ENCODE measurements at regions not wholly inside any gene's neighbourhood (a gene's known extent, or its start where the extent isn't known, plus 50 kb on each side); places are given as distances from the start of the nearest gene placed in this dataset.

DNA sequence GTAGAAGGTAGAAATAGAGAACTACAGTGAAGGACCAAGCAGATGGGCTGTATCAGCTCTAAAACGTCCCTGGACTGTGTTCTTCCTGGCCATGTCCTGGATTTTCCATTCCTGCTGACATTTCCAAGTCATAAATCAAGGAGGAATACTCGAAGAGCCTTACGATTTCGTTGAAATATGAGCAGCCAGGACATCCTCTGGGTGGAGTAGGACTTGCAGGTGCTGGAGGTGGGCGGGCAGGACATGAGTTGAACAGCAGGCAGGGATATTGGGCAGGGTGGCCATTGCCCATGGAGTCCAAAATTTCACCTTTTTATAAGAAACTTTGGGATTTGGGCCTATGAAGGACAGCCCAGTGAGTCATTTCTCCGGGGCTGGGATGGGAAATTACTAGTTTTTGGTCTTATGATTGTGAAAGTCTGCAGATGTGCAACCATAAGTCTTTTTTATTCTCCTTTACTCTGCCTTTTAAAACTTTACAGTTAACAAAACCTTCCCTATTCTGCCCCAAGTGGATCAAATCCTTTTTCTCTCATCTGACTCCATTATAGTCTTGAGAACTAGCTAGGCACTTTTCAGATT, 88.8 kb downstream of the TMX1 start:
- TF ChIP-seq, protein P1, sequence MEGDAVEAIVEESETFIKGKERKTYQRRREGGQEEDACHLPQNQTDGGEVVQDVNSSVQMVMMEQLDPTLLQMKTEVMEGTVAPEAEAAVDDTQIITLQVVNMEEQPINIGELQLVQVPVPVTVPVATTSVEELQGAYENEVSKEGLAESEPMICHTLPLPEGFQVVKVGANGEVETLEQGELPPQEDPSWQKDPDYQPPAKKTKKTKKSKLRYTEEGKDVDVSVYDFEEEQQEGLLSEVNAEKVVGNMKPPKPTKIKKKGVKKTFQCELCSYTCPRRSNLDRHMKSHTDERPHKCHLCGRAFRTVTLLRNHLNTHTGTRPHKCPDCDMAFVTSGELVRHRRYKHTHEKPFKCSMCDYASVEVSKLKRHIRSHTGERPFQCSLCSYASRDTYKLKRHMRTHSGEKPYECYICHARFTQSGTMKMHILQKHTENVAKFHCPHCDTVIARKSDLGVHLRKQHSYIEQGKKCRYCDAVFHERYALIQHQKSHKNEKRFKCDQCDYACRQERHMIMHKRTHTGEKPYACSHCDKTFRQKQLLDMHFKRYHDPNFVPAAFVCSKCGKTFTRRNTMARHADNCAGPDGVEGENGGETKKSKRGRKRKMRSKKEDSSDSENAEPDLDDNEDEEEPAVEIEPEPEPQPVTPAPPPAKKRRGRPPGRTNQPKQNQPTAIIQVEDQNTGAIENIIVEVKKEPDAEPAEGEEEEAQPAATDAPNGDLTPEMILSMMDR (IDR thresholded peaks at IDR 0.05), result no peak
- no peak for TF ChIP-seq YY1 (IDR thresholded peaks at IDR 0.05; ENCODE audit: low read depth)
- TF ChIP-seq RCOR1 (IDR thresholded peaks at IDR 0.05; ENCODE audit: low read length), result no peak
- no peak for TF ChIP-seq JUND (IDR thresholded peaks at IDR 0.05)
- no peak for TF ChIP-seq MXI1 (IDR thresholded peaks at IDR 0.05; ENCODE audit: low read depth, low read length)
- TF ChIP-seq EP300 (IDR thresholded peaks at IDR 0.05; ENCODE audit: borderline replicate concordance in 1 of 2, low read depth in 1 of 2, low read length in 1 of 2), result no peak
- TF ChIP-seq CHD2 (IDR thresholded peaks at IDR 0.05; ENCODE audit: low read length, partially characterized antibody), result no peak
- TF ChIP-seq GABPA (IDR thresholded peaks at IDR 0.05; ENCODE audit: low read depth), result no peak
- TF ChIP-seq, protein P2, sequence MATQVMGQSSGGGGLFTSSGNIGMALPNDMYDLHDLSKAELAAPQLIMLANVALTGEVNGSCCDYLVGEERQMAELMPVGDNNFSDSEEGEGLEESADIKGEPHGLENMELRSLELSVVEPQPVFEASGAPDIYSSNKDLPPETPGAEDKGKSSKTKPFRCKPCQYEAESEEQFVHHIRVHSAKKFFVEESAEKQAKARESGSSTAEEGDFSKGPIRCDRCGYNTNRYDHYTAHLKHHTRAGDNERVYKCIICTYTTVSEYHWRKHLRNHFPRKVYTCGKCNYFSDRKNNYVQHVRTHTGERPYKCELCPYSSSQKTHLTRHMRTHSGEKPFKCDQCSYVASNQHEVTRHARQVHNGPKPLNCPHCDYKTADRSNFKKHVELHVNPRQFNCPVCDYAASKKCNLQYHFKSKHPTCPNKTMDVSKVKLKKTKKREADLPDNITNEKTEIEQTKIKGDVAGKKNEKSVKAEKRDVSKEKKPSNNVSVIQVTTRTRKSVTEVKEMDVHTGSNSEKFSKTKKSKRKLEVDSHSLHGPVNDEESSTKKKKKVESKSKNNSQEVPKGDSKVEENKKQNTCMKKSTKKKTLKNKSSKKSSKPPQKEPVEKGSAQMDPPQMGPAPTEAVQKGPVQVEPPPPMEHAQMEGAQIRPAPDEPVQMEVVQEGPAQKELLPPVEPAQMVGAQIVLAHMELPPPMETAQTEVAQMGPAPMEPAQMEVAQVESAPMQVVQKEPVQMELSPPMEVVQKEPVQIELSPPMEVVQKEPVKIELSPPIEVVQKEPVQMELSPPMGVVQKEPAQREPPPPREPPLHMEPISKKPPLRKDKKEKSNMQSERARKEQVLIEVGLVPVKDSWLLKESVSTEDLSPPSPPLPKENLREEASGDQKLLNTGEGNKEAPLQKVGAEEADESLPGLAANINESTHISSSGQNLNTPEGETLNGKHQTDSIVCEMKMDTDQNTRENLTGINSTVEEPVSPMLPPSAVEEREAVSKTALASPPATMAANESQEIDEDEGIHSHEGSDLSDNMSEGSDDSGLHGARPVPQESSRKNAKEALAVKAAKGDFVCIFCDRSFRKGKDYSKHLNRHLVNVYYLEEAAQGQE (IDR thresholded peaks at IDR 0.05; ENCODE audit: low read depth, low read length), result no peak

Measured in SK-N-SH (cell line).